GM10266 (cell line): ENCODE measurements at regions not wholly inside any gene's neighbourhood (a gene's known extent, or its start where the extent isn't known, plus 50 kb on each side); places are given as distances from the start of the nearest gene placed in this dataset.
"Not testable (repeated sequence)": the region's sequence is repeated elsewhere in the genome, so short reads cannot be mapped to it uniquely, and the experiment has no call there.

Experiments
- DNase-seq: peaks from one replicate; pipeline ENCODE4 v3.0.0; 2012; ENCODE audit errors: extremely low spot score
- TF ChIP-seq, protein P1 (sequence below): IDR thresholded peaks from 2 replicates; pipeline ENCODE4 v1.5.1; 2012; ENCODE audit warnings: mild to moderate bottlenecking, low read depth; ENCODE audit not compliant: control insufficient read depth, insufficient read depth; ENCODE audit errors: missing control alignments

DNA sequence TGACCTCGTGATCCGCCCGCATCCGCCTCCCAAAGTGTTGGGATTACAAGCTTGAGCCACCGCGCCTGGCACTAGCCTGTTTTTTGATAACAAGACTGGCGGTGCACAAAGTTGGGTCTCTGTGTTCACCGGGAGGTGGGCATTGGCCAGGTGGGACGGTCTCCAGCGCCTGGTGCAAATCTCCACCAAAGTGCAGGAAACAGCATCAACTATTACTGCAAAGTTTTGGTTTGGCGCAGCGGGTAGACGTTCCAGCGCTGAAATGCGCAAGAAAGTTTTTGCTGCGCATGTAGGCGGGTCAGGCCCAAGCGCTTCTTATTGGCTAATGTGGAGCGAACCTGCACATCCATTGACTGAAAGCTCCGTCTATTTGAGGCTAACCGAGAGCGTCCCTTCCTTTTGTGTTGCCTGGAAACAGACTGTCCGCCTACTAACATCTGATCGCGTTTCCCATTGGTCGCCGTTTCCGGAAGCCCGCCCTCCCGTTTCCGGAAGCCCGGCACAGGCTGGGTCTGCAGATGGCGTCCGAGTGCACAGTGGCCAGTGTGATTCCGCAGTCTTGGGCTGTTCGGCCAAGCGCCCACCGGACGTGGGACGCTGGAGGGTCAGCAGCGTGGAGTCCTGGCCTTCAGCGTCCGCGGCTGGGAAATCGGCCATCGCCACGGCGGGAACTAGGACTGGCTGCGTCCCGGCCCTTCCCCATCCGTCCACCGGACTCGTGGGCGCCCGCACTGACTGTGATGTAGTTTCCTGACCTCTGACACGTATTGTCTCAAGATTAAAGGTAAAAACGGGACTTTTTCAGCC is 53.3 kb upstream of the ZNF527 start:
- peak; percentile 90 for DNase-seq
- TF ChIP-seq, protein P1, sequence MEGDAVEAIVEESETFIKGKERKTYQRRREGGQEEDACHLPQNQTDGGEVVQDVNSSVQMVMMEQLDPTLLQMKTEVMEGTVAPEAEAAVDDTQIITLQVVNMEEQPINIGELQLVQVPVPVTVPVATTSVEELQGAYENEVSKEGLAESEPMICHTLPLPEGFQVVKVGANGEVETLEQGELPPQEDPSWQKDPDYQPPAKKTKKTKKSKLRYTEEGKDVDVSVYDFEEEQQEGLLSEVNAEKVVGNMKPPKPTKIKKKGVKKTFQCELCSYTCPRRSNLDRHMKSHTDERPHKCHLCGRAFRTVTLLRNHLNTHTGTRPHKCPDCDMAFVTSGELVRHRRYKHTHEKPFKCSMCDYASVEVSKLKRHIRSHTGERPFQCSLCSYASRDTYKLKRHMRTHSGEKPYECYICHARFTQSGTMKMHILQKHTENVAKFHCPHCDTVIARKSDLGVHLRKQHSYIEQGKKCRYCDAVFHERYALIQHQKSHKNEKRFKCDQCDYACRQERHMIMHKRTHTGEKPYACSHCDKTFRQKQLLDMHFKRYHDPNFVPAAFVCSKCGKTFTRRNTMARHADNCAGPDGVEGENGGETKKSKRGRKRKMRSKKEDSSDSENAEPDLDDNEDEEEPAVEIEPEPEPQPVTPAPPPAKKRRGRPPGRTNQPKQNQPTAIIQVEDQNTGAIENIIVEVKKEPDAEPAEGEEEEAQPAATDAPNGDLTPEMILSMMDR = peak; percentile 64

DNA sequence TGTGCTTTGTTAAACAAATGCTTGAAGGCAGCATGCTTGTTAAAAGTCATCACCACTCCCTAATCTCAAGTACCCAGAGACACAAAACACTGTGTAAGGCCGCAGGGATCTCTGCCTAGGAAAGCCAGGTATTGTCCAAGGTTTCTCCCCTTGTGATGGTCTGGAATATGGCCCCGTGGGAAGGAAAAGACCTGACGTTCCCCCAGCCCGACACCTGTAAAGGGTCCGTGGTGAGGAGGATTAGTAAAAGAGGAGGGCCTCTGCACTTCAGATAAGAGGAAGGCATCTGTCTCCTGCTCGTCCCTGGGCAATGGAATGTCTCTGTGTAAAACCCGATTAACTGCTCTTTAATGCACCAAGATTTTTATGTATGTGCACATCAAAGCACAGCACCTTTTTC is 49.9 kb upstream of the ZNF527 start:
- not testable (repeated sequence) for DNase-seq
